ENCODE measurements at regions not wholly inside any gene's neighbourhood (a gene's known extent, or its start where the extent isn't known, plus 50 kb on each side); places are given as distances from the start of the nearest gene placed in this dataset.

- no peak overlapping the region for H3K4me3 ChIP-seq (replicated peaks in 1 of 4; ENCODE audit: control extremely low read depth in 1 of 4, insufficient read depth in 1 of 4, low read depth in 3 of 4, low read length in 4 of 4)
- no peak overlapping the region for H2AFZ ChIP-seq (ENCODE audit: low read length)
- H3K9ac ChIP-seq (ENCODE audit: insufficient read depth, low read length): no peak overlapping the region
- no peak overlapping the region for H3K4me2 ChIP-seq (ENCODE audit: extremely low read depth, insufficient read depth, low read length)
- no peaks in the 10 kb centered on the region for H3K27me3 ChIP-seq (ENCODE audit: control insufficient read depth, insufficient read depth, low read length)
- H3K36me3 ChIP-seq (ENCODE audit: control insufficient read depth, insufficient read depth, low read length): no peaks in the 10 kb centered on the region
- H3K4me1 ChIP-seq (ENCODE audit: control insufficient read depth, extremely low read depth, insufficient read depth, low read length): no peaks in the 10 kb centered on the region
- no peak for DNase-seq (ENCODE audit: low read depth in 2 of 2)
- no peaks in the 10 kb centered on the region for H3K79me2 ChIP-seq (ENCODE audit: control insufficient read depth, insufficient read depth, low read length)
- no peaks in the 10 kb centered on the region for H3K9me3 ChIP-seq (ENCODE audit: control insufficient read depth, insufficient read depth, low read depth, low read length)
- H4K20me1 ChIP-seq (ENCODE audit: control insufficient read depth, extremely low read depth, insufficient read depth, low read length): no peaks in the 10 kb centered on the region
- no peak overlapping the region for H3K27ac ChIP-seq (ENCODE audit: insufficient read depth, low read length)
- TF ChIP-seq EZH2 (IDR thresholded peaks at IDR 0.05; ENCODE audit: low read length, missing control alignments): no peak
- TF ChIP-seq CTCF (conservative IDR thresholded peaks at IDR 0.05 in 1 of 2, IDR thresholded peaks at IDR 0.05 in 1 of 2; ENCODE audit: low read depth in 1 of 2, low read length in 2 of 2): no peak
These were observed 221.5 kb upstream of the G2E3 start for GRCh38 chr14:30337456-30337855.

GRCh38 chr14:30339311-30339901 lies 219.6 kb upstream of the G2E3 start:
- H3K79me2 ChIP-seq (ENCODE audit: control insufficient read depth, insufficient read depth, low read length): no peaks in the 10 kb centered on the region
- no peaks in the 10 kb centered on the region for H3K4me1 ChIP-seq (ENCODE audit: control insufficient read depth, extremely low read depth, insufficient read depth, low read length)
- H4K20me1 ChIP-seq (ENCODE audit: control insufficient read depth, extremely low read depth, insufficient read depth, low read length): no peaks in the 10 kb centered on the region
- no peaks in the 10 kb centered on the region for H3K9me3 ChIP-seq (ENCODE audit: control insufficient read depth, insufficient read depth, low read depth, low read length)
- no peaks in the 10 kb centered on the region for H3K36me3 ChIP-seq (ENCODE audit: control insufficient read depth, insufficient read depth, low read length)
- H3K27ac ChIP-seq (ENCODE audit: insufficient read depth, low read length): no peak overlapping the region
- H3K27me3 ChIP-seq (ENCODE audit: control insufficient read depth, insufficient read depth, low read length): no peaks in the 10 kb centered on the region
- DNase-seq (ENCODE audit: low read depth in 2 of 2): no peak
- H2AFZ ChIP-seq (ENCODE audit: low read length): no peak overlapping the region
- H3K4me2 ChIP-seq (ENCODE audit: extremely low read depth, insufficient read depth, low read length): no peak overlapping the region
- H3K4me3 ChIP-seq (replicated peaks in 1 of 4; ENCODE audit: control extremely low read depth in 1 of 4, insufficient read depth in 1 of 4, low read depth in 3 of 4, low read length in 4 of 4): no peak overlapping the region
- no peak for TF ChIP-seq EZH2 (IDR thresholded peaks at IDR 0.05; ENCODE audit: low read length, missing control alignments)
- no peak for TF ChIP-seq CTCF (conservative IDR thresholded peaks at IDR 0.05 in 1 of 2, IDR thresholded peaks at IDR 0.05 in 1 of 2; ENCODE audit: low read depth in 1 of 2, low read length in 2 of 2)
- H3K9ac ChIP-seq (ENCODE audit: insufficient read depth, low read length): no peak overlapping the region

- TF ChIP-seq EZH2 (IDR thresholded peaks at IDR 0.05; ENCODE audit: low read length, missing control alignments) (no peak), CTCF (conservative IDR thresholded peaks at IDR 0.05 in 1 of 2, IDR thresholded peaks at IDR 0.05 in 1 of 2; ENCODE audit: low read depth in 1 of 2, low read length in 2 of 2) (no peak)
- H3K4me3 ChIP-seq (replicated peaks in 1 of 4; ENCODE audit: control extremely low read depth in 1 of 4, insufficient read depth in 1 of 4, low read depth in 3 of 4, low read length in 4 of 4): no peak overlapping the region
- H3K79me2 ChIP-seq (ENCODE audit: control insufficient read depth, insufficient read depth, low read length): no peaks in the 10 kb centered on the region
- no peak overlapping the region for H2AFZ ChIP-seq (ENCODE audit: low read length)
- no peak for DNase-seq (ENCODE audit: low read depth in 2 of 2)
- no peak overlapping the region for H3K9ac ChIP-seq (ENCODE audit: insufficient read depth, low read length)
- no peaks in the 10 kb centered on the region for H4K20me1 ChIP-seq (ENCODE audit: control insufficient read depth, extremely low read depth, insufficient read depth, low read length)
- H3K36me3 ChIP-seq (ENCODE audit: control insufficient read depth, insufficient read depth, low read length): no peaks in the 10 kb centered on the region
- no peak overlapping the region for H3K4me2 ChIP-seq (ENCODE audit: extremely low read depth, insufficient read depth, low read length)
- H3K27me3 ChIP-seq (ENCODE audit: control insufficient read depth, insufficient read depth, low read length): no peaks in the 10 kb centered on the region
- no peaks in the 10 kb centered on the region for H3K9me3 ChIP-seq (ENCODE audit: control insufficient read depth, insufficient read depth, low read depth, low read length)
- no peaks in the 10 kb centered on the region for H3K4me1 ChIP-seq (ENCODE audit: control insufficient read depth, extremely low read depth, insufficient read depth, low read length)
- no peak overlapping the region for H3K27ac ChIP-seq (ENCODE audit: insufficient read depth, low read length)
These were observed 218.5 kb upstream of the G2E3 start for GRCh38 chr14:30340495-30340894.
